Nephron (organoid): ENCODE measurements at regions not wholly inside any gene's neighbourhood (a gene's known extent, or its start where the extent isn't known, plus 50 kb on each side); places are given as distances from the start of the nearest gene placed in this dataset.
"Not testable (repeated sequence)": the region's sequence is repeated elsewhere in the genome, so short reads cannot be mapped to it uniquely, and the experiment has no call there.

ENCODE experiments used
- H3K27ac Mint-ChIP-seq, 3 experiments: 2 replicates each; pipeline ENCODE4 v1.8.0; 2020; ENCODE audit warnings: mixed read lengths in 3 of 3, mild to moderate bottlenecking in 2 of 3, moderate library complexity in 1 of 3
- H3K27me3 Mint-ChIP-seq: 2 replicates; pipeline ENCODE4 v1.8.0; 2021; ENCODE audit warnings: low read depth, mild to moderate bottlenecking, moderate library complexity, mixed read lengths
- H3K36me3 Mint-ChIP-seq: 2 replicates; pipeline ENCODE4 v1.8.0; 2020; ENCODE audit warnings: low read depth, mixed read lengths
- H3K4me1 Mint-ChIP-seq: 2 replicates; pipeline ENCODE4 v1.8.0; 2020; ENCODE audit warnings: mixed read lengths
- H3K4me3 Mint-ChIP-seq, 3 experiments: 2 replicates each; pipeline ENCODE4 v1.8.0; 2020; ENCODE audit warnings: mild to moderate bottlenecking in 3 of 3, mixed read lengths in 3 of 3, moderate library complexity in 2 of 3
- H3K9me3 Mint-ChIP-seq: 2 replicates; pipeline ENCODE4 v1.8.0; 2020; ENCODE audit warnings: mixed read lengths
- CTCF ChIP-seq, 3 experiments: fragments of 200-600 bp; sonication (generic); IDR thresholded peaks; one replicate each; pipeline ENCODE4 v1.5.0; 2021; ENCODE audit warnings: antibody characterized with exemption in 3 of 3; ENCODE audit not compliant: unreplicated experiment in 3 of 3

DNA sequence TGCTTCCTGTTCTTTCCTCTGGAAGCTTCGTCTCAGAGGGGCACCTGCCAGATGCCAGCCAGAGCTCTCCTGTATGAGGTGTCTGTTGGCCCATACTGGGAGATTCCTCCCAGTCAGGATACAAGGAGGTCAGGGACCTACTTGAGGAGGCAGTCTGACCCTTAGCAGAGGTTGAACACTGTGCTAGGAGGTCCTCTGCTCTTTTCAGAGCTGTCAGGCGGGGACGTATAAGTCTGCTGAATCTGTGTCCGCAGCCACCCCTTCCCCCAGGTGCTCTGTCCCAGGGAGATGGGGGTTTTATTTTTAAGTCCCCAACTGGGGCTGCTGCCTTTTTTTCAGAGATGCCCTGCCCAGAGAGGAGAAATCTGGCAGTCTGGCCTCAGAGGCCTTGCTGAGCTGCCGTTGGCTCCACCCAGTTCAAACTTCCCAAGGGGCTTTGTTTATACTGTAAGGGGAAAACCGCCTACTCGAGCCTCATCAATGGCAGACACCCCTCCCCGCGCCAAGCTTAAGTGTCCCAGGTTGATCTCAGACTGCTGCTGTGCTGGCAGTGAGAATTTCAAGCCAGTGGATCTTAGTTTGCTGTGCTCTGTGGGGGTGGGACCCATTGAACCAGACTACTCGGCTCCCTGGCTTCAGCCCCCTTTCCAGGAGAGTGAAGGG, 326.7 kb downstream of the BCKDHB start:
- H3K9me3 Mint-ChIP-seq, result peaks cover 18% of the 10 kb centered on the region
- TF ChIP-seq CTCF (IDR thresholded peaks at IDR 0.05; ENCODE audit: unreplicated experiment in 3 of 3), result no peak
- no peak overlapping the region for H3K27ac Mint-ChIP-seq
- no peak overlapping the region for H3K4me3 Mint-ChIP-seq
- H3K36me3 Mint-ChIP-seq, result peaks cover 4% of the 10 kb centered on the region
- H3K4me1 Mint-ChIP-seq, result peaks cover 10% of the 10 kb centered on the region
- peaks cover 3% of the 10 kb centered on the region for H3K27me3 Mint-ChIP-seq

DNA sequence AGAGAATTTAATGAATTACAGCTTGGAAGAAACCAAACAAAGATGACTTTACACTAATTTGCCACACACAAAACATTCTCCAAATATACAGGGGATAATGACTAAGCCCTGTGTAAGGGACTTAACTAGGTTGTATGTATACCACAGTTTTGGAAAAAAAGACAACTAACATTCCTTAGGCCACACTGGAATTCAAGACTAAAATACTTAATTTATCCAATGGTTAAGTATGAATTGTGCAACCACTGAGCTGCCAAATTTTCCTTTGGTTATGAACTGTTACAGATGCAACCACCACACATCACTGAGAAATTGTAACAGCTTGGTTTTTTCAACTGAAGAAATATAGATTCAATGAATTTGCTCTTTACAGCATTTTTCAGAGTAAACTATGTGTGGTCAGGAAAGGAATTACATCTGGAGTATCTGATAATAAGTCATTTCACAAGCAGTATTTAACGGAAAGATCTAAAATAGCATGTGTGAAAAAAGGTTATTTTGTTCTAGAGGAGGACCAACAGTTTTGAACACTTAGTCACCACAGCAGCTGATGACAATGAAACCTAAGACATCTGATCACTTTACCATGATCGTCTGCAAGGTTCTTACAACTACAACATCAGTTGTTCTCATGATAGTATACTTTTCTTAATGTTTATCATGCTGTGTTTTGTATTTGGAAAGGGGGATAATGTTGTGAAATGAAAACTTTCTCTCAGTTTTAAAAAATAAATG, 318.8 kb downstream of the BCKDHB start:
- no peak overlapping the region for H3K27ac Mint-ChIP-seq
- peaks cover 3% of the 10 kb centered on the region for H3K27me3 Mint-ChIP-seq
- no peak for TF ChIP-seq CTCF (IDR thresholded peaks at IDR 0.05; ENCODE audit: unreplicated experiment in 3 of 3)
- peaks cover 28% of the 10 kb centered on the region for H3K36me3 Mint-ChIP-seq
- H3K4me1 Mint-ChIP-seq, result no peaks in the 10 kb centered on the region
- H3K9me3 Mint-ChIP-seq, result peaks cover 55% of the 10 kb centered on the region
- H3K4me3 Mint-ChIP-seq, result no peak overlapping the region

- Mint-ChIP-seq H3K9me3 (peaks cover 40% of the 10 kb centered on the region), H3K27me3 (no peaks in the 10 kb centered on the region), H3K4me1 (no peaks in the 10 kb centered on the region), H3K36me3 (no peaks in the 10 kb centered on the region), H3K4me3 (no peak overlapping the region), H3K27ac (no peak overlapping the region)
- TF ChIP-seq CTCF (IDR thresholded peaks at IDR 0.05; ENCODE audit: unreplicated experiment in 3 of 3), result no peak
Observed at GRCh38 chr6:80411486-80411885, 305.0 kb downstream of the BCKDHB start.

- H3K27ac Mint-ChIP-seq, result not testable (repeated sequence)
Observed at GRCh38 chr6:80407976-80408375, 301.5 kb downstream of the BCKDHB start.

DNA sequence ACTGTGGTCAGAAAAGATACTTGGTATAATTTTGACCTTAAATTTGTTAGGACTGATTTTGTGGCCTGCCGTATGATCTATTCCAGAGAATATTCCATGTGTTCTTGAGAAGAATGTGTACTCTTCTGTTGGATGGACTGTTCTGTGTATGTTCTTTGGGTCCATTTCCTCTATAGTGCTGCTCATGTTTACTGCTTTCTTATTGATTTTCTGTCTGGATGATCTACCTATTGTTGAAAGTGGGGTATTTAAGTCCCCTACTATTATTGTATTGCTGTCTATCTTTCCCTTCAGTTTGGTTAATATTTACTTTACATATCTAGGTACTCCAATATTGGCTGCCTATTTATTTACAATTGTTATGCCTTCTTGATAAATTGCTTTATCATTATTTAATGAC, 298.4 kb downstream of the BCKDHB start:
- no peaks in the 10 kb centered on the region for H3K36me3 Mint-ChIP-seq
- no peaks in the 10 kb centered on the region for H3K27me3 Mint-ChIP-seq
- no peaks in the 10 kb centered on the region for H3K4me1 Mint-ChIP-seq
- H3K9me3 Mint-ChIP-seq, result peaks cover 51% of the 10 kb centered on the region
- TF ChIP-seq CTCF (IDR thresholded peaks at IDR 0.05; ENCODE audit: unreplicated experiment in 3 of 3), result no peak
- H3K4me3 Mint-ChIP-seq, result no peak overlapping the region
- no peak overlapping the region for H3K27ac Mint-ChIP-seq

More at GRCh38 chr6:80407976-80408375, 301.5 kb downstream of the BCKDHB start:
- H3K4me3 Mint-ChIP-seq, H3K27me3 Mint-ChIP-seq, H3K4me1 Mint-ChIP-seq, H3K36me3 Mint-ChIP-seq: not testable (repeated sequence)
- H3K9me3 Mint-ChIP-seq, result peaks cover 37% of the 10 kb centered on the region

DNA sequence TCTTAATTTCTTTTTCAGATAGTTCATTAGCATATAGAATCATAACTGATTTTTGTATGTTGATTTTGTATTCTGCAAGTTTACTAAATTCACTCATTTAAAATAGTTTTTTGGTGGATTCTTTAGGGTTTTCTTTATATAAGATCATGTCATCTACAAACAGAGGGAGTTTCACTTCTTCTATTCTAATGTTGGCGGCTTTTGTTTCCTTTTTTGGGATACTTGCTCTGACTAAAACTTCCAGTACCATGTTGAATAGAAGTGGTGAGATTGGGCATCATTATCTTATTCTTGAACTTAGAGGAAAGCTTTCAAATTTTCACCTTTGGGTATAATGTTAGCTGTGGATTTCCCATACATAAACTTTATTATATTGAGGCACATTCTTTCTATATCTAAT, 296.9 kb downstream of the BCKDHB start:
- no peak overlapping the region for H3K4me3 Mint-ChIP-seq
- H3K9me3 Mint-ChIP-seq, result peaks cover 51% of the 10 kb centered on the region
- TF ChIP-seq CTCF (IDR thresholded peaks at IDR 0.05; ENCODE audit: unreplicated experiment in 3 of 3), result no peak
- H3K27ac Mint-ChIP-seq, result no peak overlapping the region
- no peaks in the 10 kb centered on the region for H3K4me1 Mint-ChIP-seq
- no peaks in the 10 kb centered on the region for H3K36me3 Mint-ChIP-seq
- H3K27me3 Mint-ChIP-seq, result no peaks in the 10 kb centered on the region
